GM12865 (cell line): ENCODE measurements at regions not wholly inside any gene's neighbourhood (a gene's known extent, or its start where the extent isn't known, plus 50 kb on each side); places are given as distances from the start of the nearest gene placed in this dataset.
"Not testable (repeated sequence)": the region's sequence is repeated elsewhere in the genome, so short reads cannot be mapped to it uniquely, and the experiment has no call there.

ENCODE experiments used
- DNase-seq: peaks from one replicate; pipeline ENCODE4 v3.0.0; 2010; ENCODE audit warnings: low read depth
- H3K4me3 ChIP-seq: 2 replicates; pipeline ENCODE4 v1.5.1; 2011; ENCODE audit warnings: mild to moderate bottlenecking, low read depth, low read length, control low read depth
- CTCF ChIP-seq: IDR thresholded peaks from 2 replicates; pipeline ENCODE4 v1.5.1; 2011; ENCODE audit warnings: low read length, control low read depth, low read depth, inconsistent platforms; ENCODE audit not compliant: insufficient read depth; ENCODE audit errors: missing control alignments

DNA sequence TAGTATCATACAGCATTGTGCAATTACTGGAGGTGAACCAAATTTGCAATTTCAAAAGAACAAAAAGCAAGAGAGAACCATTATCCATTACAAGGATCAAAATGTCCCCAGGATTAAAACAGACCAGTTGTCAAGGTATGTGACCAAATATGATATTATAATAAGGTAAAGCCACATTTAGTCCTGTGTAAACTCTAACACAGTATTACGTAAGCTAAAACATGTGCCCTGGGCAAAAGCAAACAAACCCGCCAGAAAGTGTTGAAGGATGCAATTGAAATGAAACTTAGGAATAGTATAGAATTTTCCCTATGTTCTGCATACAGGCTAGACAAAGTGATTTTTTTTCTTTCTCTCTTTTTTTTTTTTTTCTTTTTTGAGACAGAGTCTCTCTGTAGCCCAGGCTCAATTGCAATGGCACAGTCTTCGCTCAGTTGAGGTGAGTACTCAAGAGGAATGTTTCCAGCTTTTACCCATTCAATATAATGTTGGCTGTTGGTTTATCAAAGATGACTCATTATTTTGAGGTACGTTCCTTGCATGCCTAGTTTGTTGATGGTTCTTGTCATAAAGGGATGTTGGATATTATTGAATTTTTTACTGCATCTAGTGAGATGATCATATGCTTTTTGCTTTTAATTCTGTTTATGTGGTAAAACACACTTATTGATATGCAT lies 137.1 kb upstream of the FOXG1 start:
- TF ChIP-seq CTCF: no peak
- DNase-seq: no peak
- H3K4me3 ChIP-seq: no peak overlapping the region

DNA sequence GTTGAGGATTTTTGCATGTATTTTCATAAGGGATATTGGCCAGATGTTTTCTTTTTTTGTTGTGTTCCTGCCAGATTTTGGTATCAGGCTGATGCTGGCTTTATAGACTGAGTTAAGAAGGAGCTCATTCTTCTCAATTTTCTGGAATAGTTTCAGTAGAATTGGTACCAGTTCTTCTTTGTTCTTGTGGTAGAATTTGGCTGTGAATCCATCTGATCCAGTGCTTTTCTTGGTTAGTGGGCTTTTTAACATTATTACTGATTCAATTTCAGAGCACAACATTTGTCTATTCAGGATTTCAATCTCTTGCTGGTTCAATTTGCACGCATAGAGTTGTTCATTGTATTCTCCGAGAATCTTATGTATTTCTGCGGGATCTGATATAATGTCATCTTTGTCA lies 136.5 kb upstream of the FOXG1 start:
- no peak for DNase-seq
- no peak for TF ChIP-seq CTCF
- no peak overlapping the region for H3K4me3 ChIP-seq

- peak; percentile 26 for DNase-seq
- no peak overlapping the region for H3K4me3 ChIP-seq
- TF ChIP-seq CTCF: peak; percentile 36
Observed at GRCh38 chr14:28635387-28635786, 131.2 kb upstream of the FOXG1 start.

- not testable (repeated sequence) for DNase-seq, H3K4me3 ChIP-seq
Observed at GRCh38 chr14:28635816-28636215, 130.8 kb upstream of the FOXG1 start.

- not testable (repeated sequence) for DNase-seq
Observed at GRCh38 chr14:28641189-28641588, 125.4 kb upstream of the FOXG1 start.

DNA sequence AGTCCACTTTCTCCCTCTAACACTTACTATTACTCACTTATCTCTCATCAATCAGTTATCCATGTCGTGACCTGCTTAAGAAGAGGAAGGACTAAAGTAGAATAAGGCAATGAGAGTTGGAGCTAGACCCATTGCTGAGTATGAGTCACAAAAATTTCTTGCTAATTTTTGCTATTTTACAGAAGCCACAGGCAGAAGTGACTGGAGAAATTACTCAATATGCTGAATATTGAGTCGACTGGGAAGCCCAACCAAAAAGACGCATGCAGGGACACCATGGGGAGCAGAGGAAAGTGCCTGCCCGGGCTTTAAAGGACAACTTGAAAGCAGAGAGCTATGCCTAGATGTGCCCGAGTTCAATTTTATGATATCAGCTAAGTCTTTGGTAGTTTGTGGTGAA lies 115.4 kb upstream of the FOXG1 start:
- TF ChIP-seq CTCF: no peak
- no peak for DNase-seq
- no peak overlapping the region for H3K4me3 ChIP-seq

More at GRCh38 chr14:28641189-28641588, 125.4 kb upstream of the FOXG1 start:
- not testable (repeated sequence) for H3K4me3 ChIP-seq

DNA sequence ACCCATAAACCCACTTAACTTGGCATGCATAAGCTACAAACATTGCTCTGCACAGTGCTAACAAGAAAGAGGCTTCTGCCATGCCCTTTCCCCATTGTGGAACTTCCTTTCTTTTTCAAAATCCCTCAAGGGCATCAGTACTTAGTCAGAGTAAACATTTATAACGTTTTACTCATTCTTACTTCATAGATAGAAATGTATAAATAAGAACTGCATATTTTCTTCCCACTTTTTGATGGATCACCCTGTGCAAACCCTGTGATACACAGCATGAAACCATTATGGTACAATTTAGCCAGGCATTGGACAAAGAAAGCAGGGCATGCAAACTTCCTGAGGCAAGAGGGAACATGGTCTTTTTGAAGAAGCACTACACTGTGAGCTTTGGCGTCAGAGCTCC lies 113.8 kb upstream of the FOXG1 start:
- no peak overlapping the region for H3K4me3 ChIP-seq
- no peak for TF ChIP-seq CTCF
- DNase-seq: no peak

- no peak for TF ChIP-seq CTCF
- H3K4me3 ChIP-seq: no peak overlapping the region
- no peak for DNase-seq
Observed at GRCh38 chr14:28653521-28653920, 113.1 kb upstream of the FOXG1 start.
